DND-41 (cell line): ENCODE measurements at regions not wholly inside any gene's neighbourhood (a gene's known extent, or its start where the extent isn't known, plus 50 kb on each side); places are given as distances from the start of the nearest gene placed in this dataset.

Experiments
- CTCF ChIP-seq: IDR thresholded peaks from 2 replicates; pipeline ENCODE4 v1.5.1; 2012; ENCODE audit warnings: borderline replicate concordance, low read length, moderate library complexity, mild to moderate bottlenecking; ENCODE audit not compliant: poor library complexity, severe bottlenecking; ENCODE audit errors: extremely low read depth
- EZH2 ChIP-seq: IDR thresholded peaks from 3 replicates; pipeline ENCODE4 v1.6.1; 2012; ENCODE audit warnings: borderline replicate concordance, low read depth, mild to moderate bottlenecking, moderate library complexity, low read length, inconsistent platforms; ENCODE audit not compliant: severe bottlenecking

- TF ChIP-seq CTCF (no peak), EZH2 (no peak)
These were observed 1151.7 kb downstream of the VRK1 start for GRCh38 chr14:97948841-97949240.
